GM13976 (cell line): ENCODE measurements at regions not wholly inside any gene's neighbourhood (a gene's known extent, or its start where the extent isn't known, plus 50 kb on each side); places are given as distances from the start of the nearest gene placed in this dataset.

ENCODE experiments used
- DNase-seq: peaks from one replicate; pipeline ENCODE4 v3.0.0; 2012; ENCODE audit warnings: low spot score
- in situ Hi-C: fragments of 300-500 bp; cut with MboI; formaldehyde crosslinking; loops from one replicate; pipeline ENCODE4 v1.12.0; 2022; ENCODE audit warnings: low sequenced_read_pairs, mixed read lengths, inconsistent platforms; ENCODE audit not compliant: unreplicated experiment
- TF ChIP-seq, protein P1 (sequence below): IDR thresholded peaks from 2 replicates; pipeline ENCODE4 v1.5.1; 2012; ENCODE audit warnings: borderline replicate concordance, mild to moderate bottlenecking; ENCODE audit not compliant: insufficient read depth; ENCODE audit errors: extremely low read depth, missing control alignments, control extremely low read depth

DNA sequence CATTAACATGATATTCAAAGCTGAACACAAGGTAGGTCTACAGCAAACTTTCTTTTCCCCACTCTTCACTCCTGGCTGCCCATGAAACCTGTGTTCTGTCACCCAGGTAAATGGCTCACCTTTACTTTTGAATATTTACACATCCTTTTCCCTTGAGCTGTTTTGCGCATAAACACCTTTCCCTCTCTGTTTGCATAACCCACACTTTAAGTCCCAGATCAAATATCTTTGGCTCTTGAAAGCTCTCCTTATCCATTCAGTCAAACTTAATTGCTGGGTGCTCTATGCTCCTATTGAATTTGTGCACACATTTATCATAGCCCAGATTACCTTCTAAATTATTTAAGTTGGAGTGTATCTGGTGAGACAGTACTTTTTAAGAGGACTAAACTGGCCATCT lies 51.7 kb upstream of the ATP8A1 start:
- no peak for DNase-seq
- TF ChIP-seq, protein P1, sequence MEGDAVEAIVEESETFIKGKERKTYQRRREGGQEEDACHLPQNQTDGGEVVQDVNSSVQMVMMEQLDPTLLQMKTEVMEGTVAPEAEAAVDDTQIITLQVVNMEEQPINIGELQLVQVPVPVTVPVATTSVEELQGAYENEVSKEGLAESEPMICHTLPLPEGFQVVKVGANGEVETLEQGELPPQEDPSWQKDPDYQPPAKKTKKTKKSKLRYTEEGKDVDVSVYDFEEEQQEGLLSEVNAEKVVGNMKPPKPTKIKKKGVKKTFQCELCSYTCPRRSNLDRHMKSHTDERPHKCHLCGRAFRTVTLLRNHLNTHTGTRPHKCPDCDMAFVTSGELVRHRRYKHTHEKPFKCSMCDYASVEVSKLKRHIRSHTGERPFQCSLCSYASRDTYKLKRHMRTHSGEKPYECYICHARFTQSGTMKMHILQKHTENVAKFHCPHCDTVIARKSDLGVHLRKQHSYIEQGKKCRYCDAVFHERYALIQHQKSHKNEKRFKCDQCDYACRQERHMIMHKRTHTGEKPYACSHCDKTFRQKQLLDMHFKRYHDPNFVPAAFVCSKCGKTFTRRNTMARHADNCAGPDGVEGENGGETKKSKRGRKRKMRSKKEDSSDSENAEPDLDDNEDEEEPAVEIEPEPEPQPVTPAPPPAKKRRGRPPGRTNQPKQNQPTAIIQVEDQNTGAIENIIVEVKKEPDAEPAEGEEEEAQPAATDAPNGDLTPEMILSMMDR, result no peak
- in situ Hi-C loops, result no loop called here
